Fibroblast of gingiva (primary cell): ENCODE measurements at regions not wholly inside any gene's neighbourhood (a gene's known extent, or its start where the extent isn't known, plus 50 kb on each side); places are given as distances from the start of the nearest gene placed in this dataset.

Source experiments
- DNase-seq: peaks from one replicate; pipeline ENCODE4 v3.0.0-alpha.2; 2011; ENCODE audit warnings: low read depth

DNA sequence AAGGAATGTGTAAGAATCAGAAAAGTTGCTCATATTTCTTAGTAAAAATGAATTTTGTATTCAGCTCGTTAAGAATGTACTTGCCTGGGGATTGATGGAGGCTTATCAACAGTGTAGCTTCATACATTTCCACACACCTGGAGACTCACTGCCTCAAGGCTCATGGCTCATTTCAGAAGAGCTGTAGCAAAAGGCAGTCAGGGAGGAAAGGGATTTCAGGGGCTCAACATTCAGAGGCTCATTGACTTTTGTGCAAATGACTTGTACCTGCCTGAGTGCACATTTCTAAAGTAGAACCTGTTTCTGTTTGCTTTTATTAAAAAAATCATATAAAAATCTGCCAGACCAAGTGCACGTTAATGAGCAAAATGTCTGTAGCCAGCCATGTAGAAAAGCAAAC lies 304.4 kb downstream of the KCNS3 start:
- DNase-seq = no peak

DNA sequence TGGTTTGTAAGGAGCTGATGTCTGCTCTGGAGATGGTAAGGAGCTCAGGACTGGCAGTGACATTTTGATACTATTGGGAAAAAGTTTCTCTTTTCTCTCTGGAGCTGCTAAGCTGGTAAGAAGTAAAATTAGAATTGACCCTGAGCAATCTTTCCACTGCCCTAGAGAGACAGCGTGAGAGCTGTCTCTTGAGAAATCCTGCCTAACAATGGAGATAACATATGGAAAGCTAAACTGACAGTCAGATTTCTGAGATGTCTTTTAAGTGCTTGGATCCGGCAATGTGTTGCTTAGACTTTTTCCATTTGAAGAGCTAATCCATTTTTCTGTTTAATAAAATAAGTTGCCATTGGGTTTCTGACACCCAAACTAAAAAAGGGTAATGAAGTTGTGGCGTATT lies 302.4 kb downstream of the KCNS3 start:
- no peak for DNase-seq

DNA sequence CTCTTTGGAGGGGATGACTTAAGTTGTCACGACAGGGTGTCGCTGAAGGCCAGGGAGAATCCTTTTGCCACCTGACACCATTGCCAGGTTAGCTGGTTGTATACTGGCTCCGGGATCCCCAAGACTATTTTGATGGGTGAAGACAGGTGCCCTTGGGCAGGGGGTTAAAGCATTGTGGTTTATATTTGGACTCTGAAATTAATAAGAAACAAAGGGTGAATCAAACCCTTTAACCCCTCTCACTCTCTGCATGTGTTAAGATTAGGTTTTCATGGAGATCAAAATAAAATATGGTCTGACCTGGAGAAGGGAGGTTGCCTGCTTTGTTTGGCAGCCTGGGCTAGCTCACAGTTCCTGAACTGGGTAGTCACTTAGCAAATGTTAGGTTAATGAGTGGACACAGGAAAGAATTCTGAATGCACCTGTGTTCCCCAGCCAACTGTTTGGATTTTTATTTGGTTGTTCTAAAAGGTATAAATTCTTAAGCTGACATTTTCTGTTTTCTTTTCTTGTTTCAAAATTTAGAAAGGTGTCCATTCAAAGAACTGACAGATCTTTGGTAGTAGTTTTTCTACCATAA lies 301.7 kb downstream of the KCNS3 start:
- DNase-seq = no peak

DNA sequence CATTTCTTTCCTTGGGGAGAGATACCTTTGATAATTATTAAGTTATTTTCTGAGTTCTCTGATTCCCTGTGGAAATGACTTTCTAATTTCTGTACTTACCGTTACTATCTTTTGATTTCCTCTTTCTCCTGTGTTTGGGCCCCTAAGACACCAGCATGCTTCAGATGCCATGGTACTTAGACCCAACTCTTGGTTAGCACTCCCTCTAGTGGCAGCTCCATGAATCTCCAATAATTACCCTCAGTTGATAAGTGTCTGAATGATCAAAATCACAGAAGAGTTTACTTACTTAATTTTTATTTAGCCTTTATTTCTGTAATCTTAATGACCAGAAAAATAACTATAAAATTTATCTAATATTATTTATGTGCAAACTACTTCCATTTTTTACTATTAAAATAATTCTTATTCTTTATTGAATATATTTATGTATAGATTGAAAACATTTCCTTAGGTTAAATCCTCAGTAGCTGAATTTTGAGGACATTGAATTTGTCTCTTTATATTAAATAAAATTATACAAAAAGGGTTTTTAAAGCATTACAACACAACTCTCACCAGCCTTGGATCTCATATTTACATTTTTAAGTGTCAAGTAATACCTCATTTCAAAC lies 300.4 kb downstream of the KCNS3 start:
- peak; percentile 43 for DNase-seq

DNA sequence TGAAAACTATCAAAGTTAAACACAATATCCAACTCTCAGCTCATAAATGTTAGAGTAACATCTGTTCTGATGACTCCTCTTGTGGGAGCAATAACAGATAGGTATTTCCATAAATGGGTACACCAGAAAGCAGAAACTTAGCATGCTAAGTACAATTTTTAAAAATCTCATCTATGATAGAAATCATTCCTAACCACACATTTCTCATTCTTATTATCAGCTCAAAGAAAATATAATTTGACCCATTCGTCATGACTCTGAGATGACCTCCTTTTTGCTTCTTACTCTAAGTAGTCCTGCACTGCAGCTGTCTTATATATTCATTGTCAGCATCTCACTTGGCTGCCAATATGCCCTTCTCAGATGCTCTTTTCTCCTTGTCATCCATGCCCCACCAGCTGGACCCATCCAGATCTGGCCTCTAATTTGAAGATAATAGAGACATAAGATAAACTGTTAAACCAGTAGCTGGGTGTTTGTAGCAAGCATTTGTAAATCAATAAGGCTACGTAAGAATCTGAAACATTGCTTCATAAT lies 298.3 kb downstream of the KCNS3 start:
- DNase-seq = no peak

DNA sequence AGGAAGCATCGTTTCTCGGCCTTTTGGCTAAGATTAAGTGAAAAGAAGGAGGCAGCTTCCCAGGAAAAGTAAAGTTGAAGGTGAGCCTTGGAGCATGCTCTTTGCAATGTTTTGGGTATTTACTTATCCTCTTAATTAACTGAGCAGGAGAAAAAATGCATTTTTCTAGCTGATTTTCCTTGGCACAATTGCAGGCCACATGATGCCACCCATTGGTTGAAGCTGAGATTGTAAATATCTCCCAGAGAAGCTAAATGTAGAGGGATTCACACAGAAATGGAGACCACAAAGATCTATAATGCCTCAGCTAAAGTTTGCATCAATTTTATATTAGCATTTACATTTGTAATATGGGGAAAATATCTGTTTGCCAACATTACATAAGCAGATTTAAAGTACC lies 294.1 kb downstream of the KCNS3 start:
- no peak for DNase-seq

DNA sequence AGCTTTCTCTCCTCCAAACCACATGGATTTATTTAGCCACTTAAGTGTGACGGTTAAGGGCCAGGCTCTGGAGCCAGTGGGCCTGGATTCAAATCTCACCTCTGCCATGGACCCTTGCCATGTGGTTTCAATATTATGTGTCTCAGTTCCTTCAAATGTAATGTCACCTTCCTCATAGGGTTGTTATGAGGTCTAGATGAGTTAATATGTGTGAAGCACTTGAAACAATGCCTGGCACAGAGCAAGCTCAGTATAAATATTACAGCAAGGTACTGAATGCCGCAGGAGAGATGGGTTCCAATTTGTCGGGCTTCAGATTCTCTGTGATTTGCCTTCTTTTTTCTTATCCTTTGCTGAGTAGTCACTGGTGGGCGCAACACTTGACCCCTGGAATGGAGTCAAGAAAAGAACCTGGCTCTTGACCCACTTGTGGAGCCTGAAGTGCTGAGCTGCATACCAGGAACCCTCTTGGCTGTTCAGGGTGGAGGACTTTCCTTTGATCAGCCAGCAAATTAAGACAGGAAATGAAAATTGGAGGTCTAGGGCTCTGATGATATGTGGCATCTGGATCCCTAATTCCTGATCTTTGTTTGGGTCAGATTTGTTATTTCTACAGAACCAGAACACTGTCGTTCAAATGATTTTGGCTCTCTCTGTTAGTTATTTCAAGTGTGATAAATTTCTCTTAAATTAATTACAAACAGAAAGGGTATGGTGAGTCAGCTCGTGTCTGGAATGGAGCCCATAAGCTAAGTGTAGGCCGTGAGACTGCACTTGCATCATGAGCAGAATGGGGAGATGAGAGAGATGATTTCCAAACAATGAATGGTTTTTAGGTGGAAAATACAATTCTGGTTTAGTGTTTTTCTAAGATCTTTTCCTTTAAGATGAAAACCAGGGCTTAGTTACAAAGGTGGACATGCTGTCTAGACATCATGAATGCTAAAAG lies 293.0 kb downstream of the KCNS3 start:
- peak; percentile 53 for DNase-seq

DNA sequence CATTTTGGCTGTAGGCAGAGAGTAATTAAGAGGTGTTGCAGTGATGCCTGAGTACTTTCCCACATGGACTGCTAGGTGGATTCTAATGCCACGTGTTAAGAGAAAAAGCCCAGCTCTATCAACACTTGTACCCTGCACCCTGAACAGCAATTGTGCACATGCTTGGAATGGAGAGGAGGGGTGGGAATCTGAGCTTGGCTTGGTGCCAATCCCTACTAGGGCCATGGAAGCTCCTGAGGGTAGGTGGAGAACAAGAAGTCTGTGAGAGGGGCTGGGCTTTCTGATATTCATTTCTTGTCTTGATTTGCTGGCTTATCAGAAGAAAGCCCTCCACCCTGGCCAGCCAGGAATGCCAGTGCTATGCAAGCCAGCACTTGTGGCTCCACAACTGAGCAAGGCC lies 292.2 kb downstream of the KCNS3 start:
- DNase-seq = no peak

DNA sequence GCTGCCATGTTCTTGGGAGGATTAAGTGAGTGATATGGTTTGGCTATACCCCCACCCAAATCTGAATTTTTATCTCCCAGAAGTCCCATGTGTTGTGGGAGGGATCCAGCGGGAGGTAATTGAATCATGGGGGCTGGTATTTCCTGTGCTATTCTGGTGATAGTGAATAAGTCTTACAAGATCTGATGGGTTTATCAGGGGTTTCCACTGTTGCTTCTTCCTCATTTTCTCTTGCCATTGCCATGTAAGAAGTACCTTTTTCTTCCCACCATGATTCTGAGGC lies 291.4 kb downstream of the KCNS3 start:
- DNase-seq = no peak

DNA sequence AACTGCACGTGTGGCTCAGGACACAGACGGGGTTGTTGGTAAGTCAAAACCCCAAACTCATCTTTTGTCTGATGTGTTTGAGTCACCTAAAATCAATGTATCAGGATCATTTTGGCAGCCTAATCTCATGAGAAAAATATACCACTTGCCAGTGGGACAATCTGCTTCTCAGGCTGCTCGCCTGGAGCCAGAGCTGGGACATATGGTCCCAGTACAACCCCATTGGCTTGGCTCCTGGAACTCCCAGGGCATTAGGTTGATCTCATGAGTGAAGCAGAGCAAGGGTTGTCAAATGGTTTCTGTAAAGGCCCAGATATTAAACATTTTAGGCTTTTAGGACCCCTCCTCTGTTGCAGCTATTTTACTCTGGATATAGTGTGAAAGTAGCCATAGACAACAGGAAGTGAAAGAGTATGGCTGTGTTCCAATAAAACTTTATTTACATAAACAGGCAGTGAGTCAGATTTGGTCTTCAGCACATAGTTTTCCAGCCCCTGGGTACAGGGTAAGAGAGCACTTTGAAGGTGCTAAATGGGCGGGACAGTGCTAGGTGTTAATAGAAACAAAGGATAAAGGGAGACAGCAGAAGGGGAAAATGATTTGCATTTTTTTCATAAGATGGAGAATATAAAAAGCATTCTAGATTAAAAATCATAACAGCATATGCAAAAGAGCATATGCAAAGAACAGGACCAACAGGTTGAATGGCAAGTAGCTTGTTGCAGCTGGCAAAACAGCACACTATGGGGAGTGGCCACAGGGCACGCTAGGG lies 290.8 kb downstream of the KCNS3 start:
- DNase-seq = no peak

DNA sequence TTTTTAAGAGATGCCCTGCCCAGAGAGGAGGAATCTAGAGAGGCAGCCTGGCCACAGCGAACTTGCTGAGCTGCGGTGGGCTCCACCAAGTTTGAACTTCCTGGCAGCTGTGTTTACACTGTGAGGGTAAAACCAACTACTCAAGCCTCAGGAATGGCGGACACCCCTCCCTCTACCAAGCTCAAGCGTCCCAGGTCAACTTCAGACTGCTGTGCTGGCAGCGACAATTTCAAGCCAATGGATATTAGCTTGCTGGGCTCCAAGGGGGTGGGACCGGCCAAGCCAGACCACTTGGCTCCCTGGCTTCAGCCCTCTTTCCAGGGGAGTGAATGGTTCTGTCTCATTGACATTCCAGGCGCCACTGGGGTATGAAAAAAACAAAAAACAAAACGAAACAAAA lies 289.4 kb downstream of the KCNS3 start:
- DNase-seq = no peak

DNA sequence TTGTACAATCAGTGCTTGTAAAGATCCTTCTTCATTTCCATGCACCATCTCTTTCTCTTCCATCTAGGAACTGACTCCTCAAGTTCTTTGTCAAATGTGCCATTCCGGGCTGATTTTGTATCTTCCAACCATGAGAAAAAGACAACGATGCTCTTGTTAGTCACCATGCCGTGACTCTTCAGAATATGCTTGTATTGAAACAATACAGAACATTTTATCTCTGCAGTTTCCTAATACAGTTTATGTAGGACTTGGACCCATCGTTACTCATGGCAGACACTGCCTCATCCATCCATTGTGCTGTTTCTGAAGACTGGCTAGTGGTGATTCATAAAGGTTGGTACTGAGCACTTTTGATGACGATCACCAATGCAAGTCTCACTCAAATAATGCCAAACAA lies 283.2 kb downstream of the KCNS3 start:
- DNase-seq = no peak

DNA sequence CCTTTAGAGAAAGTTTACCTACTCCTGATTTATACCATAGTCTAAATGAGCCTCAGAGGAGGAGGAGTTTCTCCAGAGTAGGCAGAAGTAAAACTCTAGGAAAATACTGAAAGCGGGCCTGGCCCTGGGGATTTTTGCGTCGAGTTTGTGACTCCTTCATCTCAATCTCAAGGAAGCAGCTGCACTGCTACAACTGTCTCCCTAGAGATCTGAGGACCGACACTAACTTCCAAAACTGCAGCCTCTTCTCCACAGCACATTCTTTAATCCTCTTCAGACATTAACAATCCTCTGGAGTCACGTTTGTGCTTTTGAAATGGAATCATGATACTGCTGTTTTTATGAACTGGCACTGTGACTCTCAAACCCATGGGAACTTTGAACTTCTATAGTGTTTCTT lies 281.4 kb downstream of the KCNS3 start:
- DNase-seq = no peak

DNA sequence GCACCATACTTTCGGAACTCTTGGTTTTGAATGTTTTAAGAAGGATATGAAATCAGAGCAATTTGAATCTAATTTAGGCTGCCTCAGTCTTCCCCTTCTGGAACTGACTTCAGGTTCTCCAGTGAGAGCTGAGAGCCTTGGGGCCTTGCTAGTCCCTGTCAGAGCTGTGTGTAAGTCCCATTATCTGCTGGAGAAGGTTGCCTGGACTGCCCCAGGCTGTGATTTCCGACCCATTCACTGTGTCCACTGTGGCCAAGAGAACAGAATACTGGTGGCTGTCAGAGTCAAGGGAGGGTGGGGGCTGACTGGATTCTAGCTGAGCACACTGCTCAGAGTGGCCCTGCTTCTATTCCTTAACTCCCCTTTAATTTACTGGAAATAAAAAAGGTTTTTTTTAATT lies 278.0 kb downstream of the KCNS3 start:
- DNase-seq = no peak

DNA sequence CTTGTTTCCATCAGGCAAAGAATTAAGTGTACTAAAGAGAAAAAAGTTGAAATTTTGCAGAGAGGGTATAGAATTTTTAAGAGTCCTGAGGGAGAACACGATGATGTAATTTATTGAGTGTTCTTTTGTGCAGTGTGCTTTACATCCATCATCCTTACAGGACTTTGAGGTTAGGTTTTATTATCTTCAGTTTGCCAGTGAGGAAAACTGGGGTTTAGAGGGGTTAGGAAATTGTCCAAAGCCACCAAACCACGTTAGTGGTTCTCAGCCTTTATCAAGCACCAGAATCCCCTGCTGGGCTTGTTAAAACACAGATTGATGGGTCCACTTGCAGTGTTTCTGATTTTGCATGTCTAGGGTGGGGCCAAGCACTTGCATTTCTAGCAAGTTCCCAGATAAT lies 277.5 kb downstream of the KCNS3 start:
- DNase-seq = no peak

DNA sequence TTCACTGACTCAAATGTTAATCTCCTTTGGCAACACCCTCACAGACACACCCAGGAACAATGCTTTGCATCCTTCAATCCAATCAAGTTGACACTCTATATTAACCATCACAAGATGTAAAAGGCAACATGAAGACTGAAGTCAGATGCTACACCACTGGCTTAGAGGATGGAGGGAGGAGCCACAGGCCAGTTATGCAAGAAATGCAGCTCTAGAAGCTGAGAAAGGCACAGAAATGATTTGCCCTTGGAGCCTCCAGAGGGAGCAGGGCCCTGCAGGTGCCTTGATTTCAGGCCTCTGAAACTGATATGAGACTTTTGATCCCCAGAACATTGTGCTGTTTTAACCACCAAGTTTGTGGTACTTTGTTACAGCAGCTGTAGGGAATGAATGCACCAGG lies 276.3 kb downstream of the KCNS3 start:
- DNase-seq = no peak

DNA sequence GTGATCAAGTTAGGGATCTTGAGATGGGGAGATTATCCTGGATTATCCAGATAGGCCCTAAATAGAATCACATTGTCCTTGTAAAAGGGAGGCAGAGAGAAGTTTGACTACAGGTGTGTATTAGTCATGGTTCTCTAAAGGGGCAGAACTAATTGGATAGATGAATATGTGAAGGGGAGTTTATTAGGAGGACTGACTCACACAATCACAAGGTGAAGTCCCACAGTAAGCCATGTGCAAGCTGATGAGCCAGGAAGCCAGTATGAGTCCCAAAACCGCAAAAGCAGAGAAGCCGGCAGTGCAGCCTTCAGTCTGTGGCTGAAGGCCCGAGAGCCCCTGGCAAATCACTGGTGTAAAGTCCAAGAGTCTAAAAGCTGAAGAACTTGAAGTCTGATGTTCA lies 275.8 kb downstream of the KCNS3 start:
- no peak for DNase-seq

DNA sequence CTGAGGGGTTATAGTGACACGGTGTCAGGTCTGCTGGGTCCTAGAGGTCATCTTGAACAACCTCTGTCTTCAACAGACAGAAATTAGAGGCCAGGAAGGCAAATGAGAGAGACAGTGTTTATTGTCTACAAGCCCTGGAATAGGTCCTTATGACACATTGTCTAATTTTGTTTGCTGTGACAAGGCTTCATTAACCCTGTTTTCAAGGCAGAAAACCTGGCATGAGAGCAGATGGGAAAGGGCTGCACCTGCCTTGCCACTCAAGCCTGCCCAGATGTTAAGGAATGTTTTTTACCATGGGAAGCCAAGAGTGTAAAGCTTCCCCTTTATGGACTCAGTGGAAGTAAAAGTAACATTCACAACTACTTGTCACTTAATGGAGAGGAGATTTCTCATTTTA lies 275.3 kb downstream of the KCNS3 start:
- no peak for DNase-seq

DNA sequence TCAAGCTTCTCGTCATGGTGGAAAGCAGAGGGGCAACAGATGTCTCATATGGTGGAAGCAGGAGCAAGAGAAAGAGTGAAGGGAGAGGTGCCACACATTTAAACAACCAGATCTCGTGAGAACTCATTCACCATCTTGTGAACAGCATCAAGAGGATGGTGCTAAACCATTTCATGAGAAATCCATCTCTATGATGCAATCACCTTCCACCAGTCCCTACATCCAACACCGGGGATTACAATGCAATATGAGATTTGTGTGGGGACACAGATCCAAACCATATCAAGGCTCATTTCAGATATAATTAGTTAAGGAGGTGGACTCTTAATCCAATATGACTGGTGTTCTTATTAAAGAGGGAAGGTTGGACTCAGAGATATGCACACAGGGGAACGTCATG lies 272.8 kb downstream of the KCNS3 start:
- DNase-seq = no peak

DNA sequence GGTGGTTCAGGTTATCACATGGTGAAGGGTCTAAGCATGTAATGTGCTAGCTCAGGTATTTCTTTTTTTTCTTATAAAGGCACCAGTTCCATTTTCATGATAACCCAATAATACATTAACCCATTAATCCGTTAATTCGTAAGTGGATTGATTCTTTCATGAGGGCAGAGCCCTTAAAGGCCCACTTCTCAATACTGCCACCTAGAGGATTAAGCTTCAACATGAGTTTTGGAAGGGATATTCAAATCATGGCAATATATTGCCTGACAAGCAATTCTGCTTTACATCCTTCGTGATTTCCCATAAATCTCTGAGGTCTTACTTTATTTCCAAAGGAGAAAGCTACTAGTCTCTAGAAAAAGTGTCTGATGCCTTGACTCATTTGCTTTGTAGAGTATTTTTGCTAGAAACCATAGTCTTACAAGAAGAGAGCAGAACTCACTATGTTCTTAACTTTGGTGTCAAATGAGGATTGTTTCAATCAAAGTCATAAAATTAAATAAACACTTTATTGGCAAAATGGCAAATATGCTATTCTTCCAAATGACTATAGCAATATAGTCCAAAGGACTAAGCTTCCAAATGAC lies 271.3 kb downstream of the KCNS3 start:
- DNase-seq = peak; percentile 45

DNA sequence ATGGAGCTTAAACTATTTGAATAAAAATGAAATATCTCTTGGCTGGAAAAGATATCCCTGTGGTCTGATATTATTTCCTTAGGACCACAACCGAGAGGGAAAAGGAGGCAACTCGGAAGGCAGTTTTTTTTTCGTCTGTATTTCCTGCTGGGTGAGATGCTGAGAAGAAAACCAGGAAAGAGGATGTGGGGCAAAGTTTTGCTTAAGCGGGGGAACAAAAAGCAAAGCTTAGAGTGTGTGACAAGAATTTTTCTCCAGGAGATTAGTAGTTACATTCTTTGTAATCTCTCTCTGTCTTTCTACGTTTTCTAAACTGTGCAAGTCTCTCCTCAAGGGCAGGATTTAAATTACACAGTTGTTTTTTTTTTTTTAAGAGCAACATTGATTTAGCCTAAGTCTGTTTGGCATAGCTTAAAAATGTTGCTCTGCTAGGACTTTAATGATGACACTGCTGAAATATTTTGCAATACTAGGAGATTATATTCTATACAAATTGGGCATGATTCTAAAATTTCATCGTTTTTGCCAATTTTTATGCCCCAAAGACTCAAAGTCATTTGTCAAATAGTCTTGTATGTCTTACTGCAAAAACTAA lies 258.5 kb downstream of the KCNS3 start:
- peak; percentile 70 for DNase-seq

DNA sequence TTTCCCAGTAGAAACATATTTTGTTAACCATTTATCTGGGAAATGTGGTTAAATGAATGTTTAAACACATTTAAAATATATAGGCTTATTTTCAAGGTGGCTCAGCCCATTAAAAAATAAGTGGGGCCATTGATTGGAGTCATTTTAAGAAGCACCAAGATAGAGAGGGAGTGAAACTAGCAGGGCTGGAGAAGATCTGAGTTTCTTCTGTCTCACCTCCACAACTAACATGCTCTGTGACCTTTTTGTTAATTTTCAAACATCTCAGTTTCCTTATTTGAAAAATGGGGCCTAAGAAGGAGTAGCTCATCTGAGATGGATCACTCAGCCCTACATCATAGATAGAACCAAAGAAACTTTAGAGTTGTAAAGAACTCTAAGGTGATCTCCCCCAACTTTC lies 254.8 kb downstream of the KCNS3 start:
- DNase-seq = no peak
